NT2/D1 (cell line): ENCODE measurements at regions not wholly inside any gene's neighbourhood (a gene's known extent, or its start where the extent isn't known, plus 50 kb on each side); places are given as distances from the start of the nearest gene placed in this dataset.

ENCODE experiments used
- DNase-seq: peaks from one replicate; pipeline ENCODE4 v3.0.0-alpha.2; 2011; ENCODE audit warnings: low read depth, low spot score
- H3K27me3 ChIP-seq: 2 replicates; pipeline ENCODE4 v1.6.0; 2011; ENCODE audit warnings: mild to moderate bottlenecking; ENCODE audit not compliant: insufficient read length, insufficient read depth
- H3K36me3 ChIP-seq: 2 replicates; pipeline ENCODE4 v1.6.1; 2011; ENCODE audit warnings: mild to moderate bottlenecking, low read length, mixed read lengths; ENCODE audit not compliant: insufficient read depth, insufficient read length
- H3K4me1 ChIP-seq: 2 replicates; pipeline ENCODE4 v1.5.1; 2011; ENCODE audit not compliant: insufficient read depth, insufficient read length
- H3K4me3 ChIP-seq: 2 replicates; pipeline ENCODE4 v1.5.1; 2011; ENCODE audit warnings: low read depth; ENCODE audit not compliant: insufficient read length
- H3K9ac ChIP-seq: 2 replicates; pipeline ENCODE4 v1.6.0; 2011; ENCODE audit warnings: low read depth; ENCODE audit not compliant: insufficient read length
- H3K9me3 ChIP-seq: 2 replicates; pipeline ENCODE4 v1.5.1; 2011; ENCODE audit warnings: mild to moderate bottlenecking, low read length; ENCODE audit not compliant: insufficient read depth
- SUZ12 ChIP-seq: IDR thresholded peaks from 2 replicates; pipeline ENCODE4 v1.6.1; 2011; ENCODE audit not compliant: insufficient read length, insufficient read depth; ENCODE audit errors: extremely low read depth
- YY1 ChIP-seq: IDR thresholded peaks from 2 replicates; pipeline ENCODE4 v1.6.1; 2011; ENCODE audit not compliant: insufficient read length, insufficient read depth
- ZNF274 ChIP-seq: IDR thresholded peaks from 2 replicates; pipeline ENCODE4 v1.6.1; 2011; ENCODE audit warnings: mild to moderate bottlenecking, low read depth, low read length

DNA sequence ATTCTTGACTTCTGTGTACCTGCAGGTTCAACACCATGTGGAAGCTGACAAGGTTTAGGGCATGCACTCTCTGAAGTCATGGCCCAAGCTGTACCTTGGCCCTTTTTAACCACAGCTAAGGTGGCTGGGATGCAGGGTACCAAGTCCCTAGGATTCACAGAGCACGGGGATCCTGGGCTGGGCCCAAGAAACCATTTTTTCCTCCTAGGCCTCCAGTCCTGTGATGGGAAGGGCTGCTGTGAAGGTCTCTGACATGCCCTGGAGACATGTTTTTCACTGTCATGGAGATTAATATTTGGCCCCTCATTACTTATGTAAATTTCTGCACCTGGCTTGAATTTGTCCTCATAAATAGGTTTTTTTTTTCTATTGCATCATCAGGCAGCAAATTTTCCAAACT lies 937.5 kb upstream of the ROBO1 start:
- TF ChIP-seq SUZ12 (no peak), YY1 (no peak), ZNF274 (no peak)
- DNase-seq, result no peak
- Histone ChIP-seq H3K9me3 (peaks cover 29% of the 10 kb centered on the region), H3K4me3 (no peak overlapping the region), H3K27me3 (no peaks in the 10 kb centered on the region), H3K9ac (no peak overlapping the region), H3K36me3 (no peaks in the 10 kb centered on the region), H3K4me1 (no peaks in the 10 kb centered on the region)

- H3K4me3 ChIP-seq, result no peak overlapping the region
- H3K4me1 ChIP-seq, result no peaks in the 10 kb centered on the region
- DNase-seq, result no peak
- TF ChIP-seq ZNF274 (no peak), YY1 (no peak), SUZ12 (no peak)
- no peak overlapping the region for H3K9ac ChIP-seq
- H3K9me3 ChIP-seq, result peaks cover 20% of the 10 kb centered on the region
- H3K36me3 ChIP-seq, result no peaks in the 10 kb centered on the region
- no peaks in the 10 kb centered on the region for H3K27me3 ChIP-seq
Measured at GRCh38 chr3:80701349-80701748, 933.6 kb upstream of the ROBO1 start.

DNA sequence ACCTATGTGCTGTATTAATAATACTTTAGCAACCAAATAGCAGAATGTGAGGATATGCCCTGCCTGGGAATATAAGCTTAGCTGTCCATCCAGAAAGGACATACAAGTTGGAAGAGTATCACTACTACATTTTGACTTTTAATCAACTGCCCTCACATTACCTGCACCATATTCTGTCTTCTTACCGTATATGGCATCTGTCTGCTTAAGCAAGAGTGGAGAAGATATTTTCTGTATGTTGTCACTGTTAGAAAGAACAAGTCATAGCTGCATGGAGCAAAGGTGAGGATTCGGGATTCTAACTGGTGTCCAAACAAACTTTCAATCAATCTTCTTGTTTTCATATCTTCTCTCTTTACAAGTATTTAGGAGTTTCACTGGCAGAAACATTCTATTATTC lies 929.5 kb upstream of the ROBO1 start:
- H3K27me3 ChIP-seq, result no peaks in the 10 kb centered on the region
- no peaks in the 10 kb centered on the region for H3K9me3 ChIP-seq
- no peak for DNase-seq
- H3K36me3 ChIP-seq, result no peaks in the 10 kb centered on the region
- H3K9ac ChIP-seq, result no peak overlapping the region
- no peaks in the 10 kb centered on the region for H3K4me1 ChIP-seq
- H3K4me3 ChIP-seq, result no peak overlapping the region
- TF ChIP-seq SUZ12, result no peak
- no peak for TF ChIP-seq ZNF274
- TF ChIP-seq YY1, result no peak

GRCh38 chr3:80696280-80696679 lies 928.5 kb upstream of the ROBO1 start:
- Histone ChIP-seq H3K36me3 (no peaks in the 10 kb centered on the region), H3K4me1 (no peaks in the 10 kb centered on the region), H3K27me3 (no peaks in the 10 kb centered on the region), H3K9ac (no peak overlapping the region), H3K4me3 (no peak overlapping the region), H3K9me3 (no peaks in the 10 kb centered on the region)
- no peak for DNase-seq
- TF ChIP-seq ZNF274 (no peak), YY1 (no peak), SUZ12 (no peak)

DNA sequence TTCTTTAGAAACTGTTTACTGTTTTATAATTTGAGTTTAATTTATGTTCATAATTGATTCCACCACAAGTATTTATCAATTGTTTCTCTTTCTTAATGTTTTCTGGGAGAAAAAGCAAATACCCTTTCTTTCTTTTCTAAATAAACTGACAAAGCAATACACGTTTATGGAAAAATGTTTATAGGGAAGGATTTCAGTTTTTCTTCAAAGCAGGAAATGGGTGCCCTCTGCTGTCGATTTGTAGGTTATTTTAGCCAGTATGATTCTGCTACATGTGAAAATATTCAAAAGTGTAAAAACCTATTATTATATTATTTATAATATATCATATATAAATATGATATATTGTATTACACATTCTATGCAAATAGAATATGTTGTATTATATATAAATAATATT lies 921.0 kb upstream of the ROBO1 start:
- Histone ChIP-seq H3K36me3 (no peaks in the 10 kb centered on the region), H3K4me3 (no peak overlapping the region), H3K27me3 (no peaks in the 10 kb centered on the region), H3K4me1 (no peaks in the 10 kb centered on the region), H3K9me3 (no peaks in the 10 kb centered on the region), H3K9ac (no peak overlapping the region)
- peak; percentile 1 for DNase-seq
- TF ChIP-seq YY1, result no peak
- TF ChIP-seq ZNF274, result no peak
- TF ChIP-seq SUZ12, result no peak

GRCh38 chr3:80682951-80683350 lies 915.2 kb upstream of the ROBO1 start:
- H3K9ac ChIP-seq, result no peak overlapping the region
- TF ChIP-seq YY1 (no peak), ZNF274 (no peak), SUZ12 (no peak)

DNA sequence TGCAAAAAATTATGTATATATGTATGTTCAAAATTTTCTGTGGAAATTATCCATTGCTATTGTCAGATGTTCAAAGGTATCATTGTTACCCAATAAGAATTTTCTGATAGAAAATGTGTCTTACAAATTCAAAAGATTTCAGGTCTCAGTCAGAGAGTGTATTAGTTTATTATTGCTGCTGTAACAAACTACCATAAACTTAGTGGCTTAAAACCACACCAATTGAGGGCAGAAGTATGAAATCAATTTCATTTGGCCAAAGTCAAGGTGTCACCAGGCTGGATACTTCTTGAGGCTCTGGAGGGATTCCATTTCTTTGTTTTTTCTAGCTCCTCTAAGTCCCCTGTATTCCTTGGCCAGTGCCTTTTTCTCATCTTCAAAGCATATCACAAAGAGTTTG lies 914.4 kb upstream of the ROBO1 start:
- no peak for DNase-seq
- H3K4me1 ChIP-seq, result no peaks in the 10 kb centered on the region
- H3K9ac ChIP-seq, result no peak overlapping the region
- 0 out of 2 replicates have a peak, but pooled peaks cover 4% of the 10 kb centered on the region for H3K9me3 ChIP-seq
- H3K36me3 ChIP-seq, result no peaks in the 10 kb centered on the region
- H3K27me3 ChIP-seq, result no peaks in the 10 kb centered on the region
- TF ChIP-seq ZNF274, result no peak
- TF ChIP-seq SUZ12, result no peak
- TF ChIP-seq YY1, result no peak
- H3K4me3 ChIP-seq, result no peak overlapping the region

More at GRCh38 chr3:80682951-80683350, 915.2 kb upstream of the ROBO1 start:
- no peaks in the 10 kb centered on the region for H3K4me1 ChIP-seq
- H3K27me3 ChIP-seq, result no peaks in the 10 kb centered on the region
- H3K36me3 ChIP-seq, result no peaks in the 10 kb centered on the region
- DNase-seq, result no peak
- H3K4me3 ChIP-seq, result no peak overlapping the region
- H3K9me3 ChIP-seq, result 0 out of 2 replicates have a peak, but pooled peaks cover 4% of the 10 kb centered on the region
